HCT116 (cell line): ENCODE measurements at regions not wholly inside any gene's neighbourhood (a gene's known extent, or its start where the extent isn't known, plus 50 kb on each side); places are given as distances from the start of the nearest gene placed in this dataset.

Source experiments
- ATAC-seq: fragments of 200-7000 bp; cut with Tn5 transposase; 2 replicates; pipeline ENCODE4 v1.9.1; 2020; ENCODE audit warnings: mild to moderate bottlenecking, moderate library complexity
- BruUV-seq: library from RNA; stranded (reverse); fragments of 400-500 nt; replicated peaks from 2 replicates; lab custom pipeline; 2021; lab: Mats Ljungman, UMichigan
- CTCF ChIA-PET: fragments of 300-600 bp; sonication (Branson Sonifier 250); formaldehyde crosslinking; loops from one replicate; lab custom pipeline; 2021; ENCODE audit warnings: antibody characterized with exemption; lab: Charles Lee
- POLR2A ChIA-PET: fragments of 300-600, 350-600 bp; sonication (Branson Sonifier 250); formaldehyde crosslinking; loops from one replicate; lab custom pipeline; 2021; ENCODE audit warnings: antibody characterized with exemption; lab: Charles Lee
- RAD21 ChIA-PET, 2 experiments: fragments of 300-600 bp; sonication (Branson Sonifier 250); formaldehyde crosslinking; loops; one replicate each; lab custom pipeline; 2023; ENCODE audit warnings: low total read pairs in 2 of 2; ENCODE audit not compliant: uncharacterized antibody in 2 of 2, unreplicated experiment in 2 of 2, low non-redundant PET in 1 of 2; lab: Charles Lee
- DNase-seq: peaks from one replicate; pipeline ENCODE4 v3.0.0-alpha.2; 2010; ENCODE audit warnings: low read depth, low spot score
- H2AFZ ChIP-seq: fragments of 200-600 bp; shearing (Covaris generic), sonication (generic); 2 replicates; pipeline ENCODE4 v1.6.1; 2017; ENCODE audit warnings: low read depth, mixed run types, mixed read lengths, antibody characterized with exemption, low read length; ENCODE audit not compliant: poor library complexity, severe bottlenecking
- H3K27ac ChIP-seq: 2 replicates; pipeline ENCODE4 v1.5.1; 2012; ENCODE audit warnings: low read depth, low read length
- H3K27me3 ChIP-seq: fragments of 200-600 bp; sonication (generic); 2 replicates; pipeline ENCODE4 v1.6.1; 2016; ENCODE audit warnings: mixed run types, low read length, mixed read lengths; ENCODE audit not compliant: insufficient read depth
- H3K36me3 ChIP-seq, 2 experiments: fragments of 200-500 bp in 1 of 2; fragments of 200-600 bp in 1 of 2; sonication (Bioruptor generic) in 1 of 2; sonication (generic) in 1 of 2; 2 replicates each; pipeline versions ENCODE4 v1.5.1 to v1.6.1; 2014 to 2016; ENCODE audit warnings: low read length in 2 of 2, inconsistent platforms in 1 of 2, mixed read lengths in 1 of 2, mixed run types in 1 of 2; ENCODE audit not compliant: insufficient read depth in 2 of 2, control insufficient read depth in 1 of 2
- H3K4me1 ChIP-seq, 2 experiments: fragments of 200-600 bp in 1 of 2; sonication (generic) in 1 of 2; 2 replicates each; pipeline versions ENCODE4 v1.5.1 to v1.6.1; 2012 to 2017; ENCODE audit warnings: low read length in 2 of 2, inconsistent platforms in 1 of 2, mild to moderate bottlenecking in 1 of 2, mixed read lengths in 1 of 2, mixed run types in 1 of 2, moderate library complexity in 1 of 2; ENCODE audit not compliant: insufficient read depth in 2 of 2, control insufficient read depth in 1 of 2
- H3K4me2 ChIP-seq: fragments of 200-600 bp; sonication (generic); 2 replicates; pipeline ENCODE4 v1.6.1; 2017; ENCODE audit warnings: mixed run types, low read length, mixed read lengths
- H3K4me3 ChIP-seq, 2 experiments: fragments of 200-600 bp in 1 of 2; sonication (generic) in 1 of 2; replicated peaks in 1 of 2; 2 replicates each; pipeline ENCODE4 v1.5.1; 2011 to 2016; ENCODE audit warnings: low read length in 2 of 2, control low read depth in 1 of 2, low read depth in 1 of 2, mild to moderate bottlenecking in 1 of 2, mixed read lengths in 1 of 2, mixed run types in 1 of 2
- H3K79me2 ChIP-seq: fragments of 200-600 bp; sonication (generic); 2 replicates; pipeline ENCODE4 v1.6.1; 2017; ENCODE audit warnings: mild to moderate bottlenecking, mixed run types, low read length, moderate library complexity, mixed read lengths; ENCODE audit not compliant: insufficient read depth
- H3K9ac ChIP-seq: fragments of 200-600 bp; sonication (generic); 2 replicates; pipeline ENCODE4 v1.6.1; 2016; ENCODE audit warnings: low read length, mixed read lengths
- H3K9me2 ChIP-seq: fragments of 200-600 bp; sonication (generic), shearing (Covaris generic); 2 replicates; pipeline ENCODE4 v1.6.1; 2017; ENCODE audit warnings: mixed run types, mild to moderate bottlenecking, moderate library complexity; ENCODE audit not compliant: insufficient read depth
- H3K9me3 ChIP-seq, 2 experiments: fragments of 200-500 bp in 1 of 2; fragments of 200-600 bp in 1 of 2; sonication (Bioruptor generic) in 1 of 2; sonication (generic) in 1 of 2; 2 replicates each; pipeline ENCODE4 v1.6.1; 2014 to 2017; ENCODE audit warnings: low read length in 2 of 2, mixed read lengths in 2 of 2, inconsistent platforms in 1 of 2, low read depth in 1 of 2, mild to moderate bottlenecking in 1 of 2, mixed run types in 1 of 2, moderate library complexity in 1 of 2; ENCODE audit not compliant: control insufficient read depth in 1 of 2, insufficient read depth in 1 of 2
- H4K20me1 ChIP-seq: fragments of 200-600 bp; sonication (generic), shearing (Covaris generic); 2 replicates; pipeline ENCODE4 v1.6.1; 2017; ENCODE audit warnings: mixed run types, mild to moderate bottlenecking, moderate library complexity; ENCODE audit not compliant: insufficient read depth
- CTCF ChIP-seq, 3 experiments: fragments of 200-600 bp in 1 of 3; sonication (generic) in 1 of 3; IDR thresholded peaks in 2 of 3; conservative IDR thresholded peaks in 1 of 3; 2 replicates each; pipeline ENCODE4 v1.5.1; 2012 to 2017; ENCODE audit warnings: low read depth in 2 of 3, low read length in 2 of 3, antibody characterized with exemption in 1 of 3, borderline replicate concordance in 1 of 3, control low read depth in 1 of 3, mild to moderate bottlenecking in 1 of 3, mixed read lengths in 1 of 3, mixed run types in 1 of 3, moderate library complexity in 1 of 3; ENCODE audit not compliant: insufficient read depth in 1 of 3
- ELF1 ChIP-seq: IDR thresholded peaks from 2 replicates; pipeline ENCODE4 v1.6.1; 2012; ENCODE audit warnings: low read depth, borderline replicate concordance
- EZH2 ChIP-seq: fragments of 200-600 bp; sonication (generic); IDR thresholded peaks from 2 replicates; pipeline ENCODE4 v1.6.1; 2017; ENCODE audit warnings: antibody characterized with exemption, mixed run types
- FOSL1 ChIP-seq: IDR thresholded peaks from 2 replicates; pipeline ENCODE4 v1.6.1; 2012; ENCODE audit warnings: low read depth
- JUND ChIP-seq: IDR thresholded peaks from 2 replicates; pipeline ENCODE4 v1.6.1; 2012
- POLR2A ChIP-seq: IDR thresholded peaks from 2 replicates; pipeline ENCODE4 v1.7.0; 2011; ENCODE audit warnings: borderline replicate concordance; ENCODE audit not compliant: insufficient read depth, insufficient read length; ENCODE audit errors: extremely low read depth
- REST ChIP-seq: IDR thresholded peaks from 2 replicates; pipeline ENCODE4 v1.6.1; 2012; ENCODE audit warnings: low read depth
- SIN3A ChIP-seq: IDR thresholded peaks from 2 replicates; pipeline ENCODE4 v1.6.1; 2012; ENCODE audit warnings: low read depth
- SP1 ChIP-seq: IDR thresholded peaks from 2 replicates; pipeline ENCODE4 v1.6.1; 2012; ENCODE audit warnings: low read depth
- YY1 ChIP-seq: IDR thresholded peaks from 2 replicates; pipeline ENCODE4 v1.6.1; 2011; ENCODE audit warnings: low read length, low read depth, moderate library complexity, mild to moderate bottlenecking; ENCODE audit not compliant: insufficient replicate concordance; ENCODE audit errors: extremely low read depth
- ZBTB33 ChIP-seq: IDR thresholded peaks from 2 replicates; pipeline ENCODE4 v1.6.1; 2011; ENCODE audit warnings: mild to moderate bottlenecking, low read length, moderate library complexity; ENCODE audit not compliant: insufficient replicate concordance; ENCODE audit errors: extremely low read depth
- ZFX ChIP-seq: fragments of 450-650 bp; IDR thresholded peaks from 2 replicates; pipeline ENCODE4 v1.6.1; 2017
- intact Hi-C: fragments of 100-400 bp; cut with micrococcal nuclease; formaldehyde crosslinking; loops from 2 replicates; pipeline ENCODE4 v1.10.0; 2022

GRCh38 chr1:82323144-82323841 is 522.6 kb downstream of the ADGRL2 start (continued):
- TF ChIP-seq REST (no peak), YY1 (no peak), JUND (no peak), SP1 (no peak)

GRCh38 chr1:82321794-82322193 is 521.1 kb downstream of the ADGRL2 start:
- CTCF ChIA-PET: no interaction called here
- POLR2A ChIA-PET: no interaction called here
- Histone ChIP-seq H3K79me2 (no peaks in the 10 kb centered on the region), H3K4me1 (no peaks in the 10 kb centered on the region), H3K9me3 (no peaks in the 10 kb centered on the region; a peak in 1 of 4 replicates), H3K9ac (no peak overlapping the region), H3K9me2 (no peaks in the 10 kb centered on the region), H3K27ac (no peak overlapping the region), H2AFZ (no peak overlapping the region), H3K4me3 (no peak overlapping the region), H3K27me3 (no peaks in the 10 kb centered on the region), H3K36me3 (no peaks in the 10 kb centered on the region), H4K20me1 (no peaks in the 10 kb centered on the region), H3K4me2 (no peak overlapping the region)
- ATAC-seq: no peak
- BruUV-seq: no TSS peak
- DNase-seq: no peak
- RAD21 ChIA-PET: no interaction called here
- TF ChIP-seq CTCF (IDR thresholded peaks at IDR 0.05 in 2 of 3, conservative IDR thresholded peaks at IDR 0.05 in 1 of 3; ENCODE audit: borderline replicate concordance in 1 of 3, insufficient read depth in 1 of 3, low read depth in 2 of 3, low read length in 2 of 3) (no peak), SIN3A (no peak), FOSL1 (no peak), POLR2A (no peak), ZBTB33 (no peak), REST (no peak), ZFX (no peak), ELF1 (no peak), EZH2 (no peak)
- intact Hi-C loops: no loop called here
